ENCODE measurements at regions not wholly inside any gene's neighbourhood (a gene's known extent, or its start where the extent isn't known, plus 50 kb on each side); places are given as distances from the start of the nearest gene placed in this dataset.

DNA sequence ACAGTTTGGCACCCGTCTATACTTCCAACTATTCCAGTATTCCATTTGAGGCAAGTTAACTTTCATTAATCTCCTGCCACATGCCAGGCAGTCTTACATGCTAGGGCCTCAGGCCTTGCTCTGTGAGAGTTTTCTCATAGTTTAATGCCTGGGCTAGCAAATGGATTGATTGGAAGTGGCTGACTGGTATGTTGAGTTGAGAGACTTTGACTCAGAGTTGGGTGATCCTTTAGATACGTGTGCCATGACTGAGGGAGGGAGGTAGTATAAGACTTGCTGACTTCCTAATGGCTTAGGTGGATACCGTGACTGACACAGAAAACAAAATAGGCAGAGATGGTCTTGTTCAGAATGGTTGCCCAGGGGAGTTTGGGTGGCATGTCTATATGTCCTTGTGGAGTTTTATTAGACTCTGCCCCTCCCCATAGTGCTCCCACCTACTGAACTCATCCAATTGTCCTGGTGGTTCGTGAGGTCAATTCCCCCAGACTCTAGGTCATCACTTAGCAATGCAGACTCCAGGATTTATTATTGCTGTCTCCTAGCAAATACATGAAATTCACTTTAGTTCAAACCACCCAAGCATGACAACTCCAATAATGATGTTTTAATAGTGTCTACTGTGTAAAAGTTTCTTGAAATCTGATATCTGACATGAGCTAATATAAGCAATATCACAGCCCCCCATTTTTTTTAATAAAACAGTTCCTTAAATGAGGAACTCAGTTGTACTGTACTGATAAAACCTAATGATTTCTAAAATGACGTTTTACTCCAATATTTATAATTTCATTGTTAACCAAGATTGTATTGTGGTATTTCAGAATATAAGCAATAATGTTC, 413.9 kb upstream of the MDFIC2 start:
- ATAC-seq (ENCODE audit: low FRiP score) = no peak
- no peak for DNase-seq (ENCODE audit: low spot score)
- TF ChIP-seq, protein P1, sequence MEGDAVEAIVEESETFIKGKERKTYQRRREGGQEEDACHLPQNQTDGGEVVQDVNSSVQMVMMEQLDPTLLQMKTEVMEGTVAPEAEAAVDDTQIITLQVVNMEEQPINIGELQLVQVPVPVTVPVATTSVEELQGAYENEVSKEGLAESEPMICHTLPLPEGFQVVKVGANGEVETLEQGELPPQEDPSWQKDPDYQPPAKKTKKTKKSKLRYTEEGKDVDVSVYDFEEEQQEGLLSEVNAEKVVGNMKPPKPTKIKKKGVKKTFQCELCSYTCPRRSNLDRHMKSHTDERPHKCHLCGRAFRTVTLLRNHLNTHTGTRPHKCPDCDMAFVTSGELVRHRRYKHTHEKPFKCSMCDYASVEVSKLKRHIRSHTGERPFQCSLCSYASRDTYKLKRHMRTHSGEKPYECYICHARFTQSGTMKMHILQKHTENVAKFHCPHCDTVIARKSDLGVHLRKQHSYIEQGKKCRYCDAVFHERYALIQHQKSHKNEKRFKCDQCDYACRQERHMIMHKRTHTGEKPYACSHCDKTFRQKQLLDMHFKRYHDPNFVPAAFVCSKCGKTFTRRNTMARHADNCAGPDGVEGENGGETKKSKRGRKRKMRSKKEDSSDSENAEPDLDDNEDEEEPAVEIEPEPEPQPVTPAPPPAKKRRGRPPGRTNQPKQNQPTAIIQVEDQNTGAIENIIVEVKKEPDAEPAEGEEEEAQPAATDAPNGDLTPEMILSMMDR (IDR thresholded peaks at IDR 0.05) = no peak

DNA sequence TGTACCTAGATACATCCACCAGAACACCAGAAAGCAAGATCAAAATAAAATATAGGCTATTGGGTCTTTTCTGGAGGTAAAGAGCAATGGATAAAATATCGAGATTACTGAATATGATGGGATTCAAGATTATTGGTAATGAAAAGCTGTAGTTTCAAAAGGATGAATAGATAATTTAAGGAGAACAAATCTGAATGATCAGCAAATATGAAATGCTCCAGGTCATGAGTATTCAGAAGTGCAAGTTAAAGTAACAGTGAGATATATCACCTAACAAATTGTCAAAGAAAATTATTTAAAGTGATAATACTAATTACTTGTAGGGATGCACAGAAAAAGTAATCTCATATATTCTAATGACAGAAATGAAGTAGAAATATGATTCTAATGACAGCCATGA, 409.6 kb upstream of the MDFIC2 start:
- TF ChIP-seq, protein P1 (IDR thresholded peaks at IDR 0.05) = no peak
- DNase-seq (ENCODE audit: low spot score) (no peak), ATAC-seq (ENCODE audit: low FRiP score) (no peak)

DNA sequence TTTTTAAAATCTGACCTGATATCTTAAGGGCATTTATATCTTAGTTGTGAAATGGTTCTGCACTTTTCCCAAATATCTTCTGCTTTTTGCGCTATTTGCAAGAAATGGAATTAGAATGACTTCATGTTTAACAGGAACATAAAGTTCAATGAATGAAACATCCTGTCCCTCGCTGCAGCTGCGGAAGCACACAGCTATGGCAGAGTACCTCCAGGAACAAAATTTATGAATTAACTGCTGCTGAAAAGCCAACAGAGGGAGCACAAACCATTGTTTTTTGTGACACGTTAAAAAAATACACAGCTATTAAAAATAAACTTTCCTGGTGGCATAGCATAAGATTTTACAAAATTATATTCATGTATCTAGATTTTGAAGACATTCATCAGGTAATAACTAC, 404.4 kb upstream of the MDFIC2 start:
- no peak for ATAC-seq (ENCODE audit: low FRiP score)
- TF ChIP-seq, protein P1 (IDR thresholded peaks at IDR 0.05) = no peak

DNA sequence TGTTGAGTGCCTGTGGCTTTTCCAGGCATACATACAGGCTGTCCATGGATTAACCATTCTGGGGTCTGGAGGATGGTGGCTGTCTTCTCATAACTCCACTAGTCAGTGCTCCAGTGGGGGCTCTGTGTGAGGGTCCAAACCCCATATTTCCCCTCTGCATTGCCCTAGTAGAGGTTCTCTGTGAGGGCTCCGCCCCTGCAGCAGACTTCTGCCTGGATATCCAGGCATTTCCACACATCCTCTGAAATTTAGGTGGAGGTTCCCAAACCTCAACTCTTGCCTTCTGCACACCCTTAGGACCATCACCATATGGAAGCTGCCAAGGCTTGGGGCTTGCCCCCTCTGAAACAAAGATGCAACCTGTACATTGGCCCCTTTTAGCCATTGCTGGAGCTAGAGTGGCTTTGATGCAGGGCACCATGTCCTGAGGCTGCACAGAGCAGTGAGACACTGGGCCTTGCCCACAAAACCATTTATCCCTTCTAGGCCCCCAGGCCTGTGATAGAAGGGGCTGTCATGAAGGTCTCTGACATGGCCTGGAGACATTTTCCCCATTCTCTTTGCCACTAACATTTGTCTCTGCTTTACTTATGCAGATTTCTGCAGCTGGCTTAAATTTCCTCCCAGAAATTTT, 400.1 kb upstream of the MDFIC2 start:
- ATAC-seq (ENCODE audit: low FRiP score) = no peak
- DNase-seq (ENCODE audit: low spot score) = no peak

More for the DNA sequence above, 404.4 kb upstream of the MDFIC2 start:
- no peak for DNase-seq (ENCODE audit: low spot score)

DNA sequence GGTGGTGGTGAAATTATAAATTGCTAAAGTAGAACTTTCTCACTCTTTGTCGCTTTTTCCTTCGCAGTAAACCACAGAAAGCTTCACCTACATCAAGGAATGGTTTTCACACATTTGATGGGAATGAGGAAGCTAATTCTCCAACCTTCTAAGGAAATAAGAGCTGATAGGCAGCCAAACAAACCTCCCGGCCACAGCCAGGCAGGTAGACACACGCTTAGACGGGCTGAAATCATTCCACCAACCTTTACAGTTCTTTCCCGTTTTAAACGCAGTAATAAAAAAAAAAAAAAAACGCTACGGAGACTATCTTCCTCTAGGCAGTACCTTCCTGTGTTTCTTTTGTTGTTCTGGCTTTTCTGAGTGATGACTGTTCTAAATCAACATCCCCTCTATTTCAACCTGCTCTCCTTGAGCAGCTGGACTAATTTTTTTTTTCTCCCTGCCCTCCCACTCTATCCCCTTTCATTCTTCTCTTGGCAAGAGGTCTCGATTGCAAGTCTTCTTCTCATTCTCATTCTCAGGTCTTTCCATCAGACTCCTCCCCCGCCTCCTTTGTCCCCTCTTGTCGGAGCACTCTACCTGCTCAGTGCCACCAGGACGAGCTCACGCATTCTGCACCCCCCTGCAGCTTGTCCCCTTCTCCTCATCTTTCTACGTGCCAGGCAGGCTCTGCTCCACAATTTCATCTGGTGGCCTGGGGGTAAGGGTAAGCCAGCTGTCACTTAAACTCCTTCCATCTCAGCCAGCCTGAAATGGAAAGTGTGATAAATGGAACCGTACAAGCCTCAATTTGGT, 391.1 kb upstream of the MDFIC2 start:
- no peak for ATAC-seq (ENCODE audit: low FRiP score)
- DNase-seq (ENCODE audit: low spot score) = no peak
- TF ChIP-seq, protein P1 (IDR thresholded peaks at IDR 0.05) = no peak

More for the DNA sequence above, 400.1 kb upstream of the MDFIC2 start:
- TF ChIP-seq, protein P1 (IDR thresholded peaks at IDR 0.05) = no peak

DNA sequence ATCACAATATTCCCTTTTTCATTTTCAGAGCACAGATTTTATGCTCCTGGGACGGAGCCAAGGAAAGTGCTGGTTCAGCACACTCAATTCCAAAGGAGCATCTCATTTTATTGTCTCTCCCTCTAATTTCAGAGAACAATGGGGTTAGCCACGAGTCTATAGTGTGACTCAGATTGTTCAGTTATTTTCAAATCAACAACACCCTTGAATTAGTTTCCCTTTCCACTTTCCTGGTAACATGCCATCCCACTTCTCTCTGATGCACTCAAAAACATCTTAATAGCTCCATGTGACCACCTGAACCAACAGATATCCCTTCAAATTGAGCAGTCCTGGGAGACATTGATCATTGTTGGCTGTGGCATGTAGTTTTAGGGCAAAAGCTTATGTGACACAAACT, 389.7 kb upstream of the MDFIC2 start:
- TF ChIP-seq, protein P1 (IDR thresholded peaks at IDR 0.05) = no peak
- no peak for DNase-seq (ENCODE audit: low spot score)
- no peak for ATAC-seq (ENCODE audit: low FRiP score)

Data from omental fat pad (tissue), 3 donors.